ENCODE measurements at regions not wholly inside any gene's neighbourhood (a gene's known extent, or its start where the extent isn't known, plus 50 kb on each side); places are given as distances from the start of the nearest gene placed in this dataset.

GRCh38 chr20:62583424-62583920, 58.8 kb upstream of the SLCO4A1 start:
- H3K36me3 ChIP-seq, result no peaks in the 10 kb centered on the region
- H3K4me1 ChIP-seq, result peaks cover 15% of the 10 kb centered on the region
- DNase-seq, result no peak
- TF ChIP-seq, protein P1, sequence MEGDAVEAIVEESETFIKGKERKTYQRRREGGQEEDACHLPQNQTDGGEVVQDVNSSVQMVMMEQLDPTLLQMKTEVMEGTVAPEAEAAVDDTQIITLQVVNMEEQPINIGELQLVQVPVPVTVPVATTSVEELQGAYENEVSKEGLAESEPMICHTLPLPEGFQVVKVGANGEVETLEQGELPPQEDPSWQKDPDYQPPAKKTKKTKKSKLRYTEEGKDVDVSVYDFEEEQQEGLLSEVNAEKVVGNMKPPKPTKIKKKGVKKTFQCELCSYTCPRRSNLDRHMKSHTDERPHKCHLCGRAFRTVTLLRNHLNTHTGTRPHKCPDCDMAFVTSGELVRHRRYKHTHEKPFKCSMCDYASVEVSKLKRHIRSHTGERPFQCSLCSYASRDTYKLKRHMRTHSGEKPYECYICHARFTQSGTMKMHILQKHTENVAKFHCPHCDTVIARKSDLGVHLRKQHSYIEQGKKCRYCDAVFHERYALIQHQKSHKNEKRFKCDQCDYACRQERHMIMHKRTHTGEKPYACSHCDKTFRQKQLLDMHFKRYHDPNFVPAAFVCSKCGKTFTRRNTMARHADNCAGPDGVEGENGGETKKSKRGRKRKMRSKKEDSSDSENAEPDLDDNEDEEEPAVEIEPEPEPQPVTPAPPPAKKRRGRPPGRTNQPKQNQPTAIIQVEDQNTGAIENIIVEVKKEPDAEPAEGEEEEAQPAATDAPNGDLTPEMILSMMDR (IDR thresholded peaks at IDR 0.05; ENCODE audit: borderline replicate concordance), result no peak
- no peak overlapping the region for H3K4me3 ChIP-seq
- intact Hi-C loops (cut with micrococcal nuclease), result no loop called here
- peaks cover 84% of the 10 kb centered on the region for H3K27me3 ChIP-seq (ENCODE audit: low read depth)
- no peak overlapping the region for H3K27ac ChIP-seq (replicated peaks)
- no peaks in the 10 kb centered on the region for H3K9me3 ChIP-seq (replicated peaks)

- intact Hi-C loops (cut with micrococcal nuclease), result no loop called here
- Histone ChIP-seq H3K27ac (replicated peaks) (no peak overlapping the region), H3K36me3 (no peaks in the 10 kb centered on the region), H3K4me3 (no peak overlapping the region), H3K4me1 (peaks cover 15% of the 10 kb centered on the region), H3K9me3 (replicated peaks) (no peaks in the 10 kb centered on the region), H3K27me3 (ENCODE audit: low read depth) (peaks cover 92% of the 10 kb centered on the region)
- TF ChIP-seq, protein P1 (IDR thresholded peaks at IDR 0.05; ENCODE audit: borderline replicate concordance), result no peak
- no peak for DNase-seq
Measured at GRCh38 chr20:62584671-62585460, 57.4 kb upstream of the SLCO4A1 start.

DNA sequence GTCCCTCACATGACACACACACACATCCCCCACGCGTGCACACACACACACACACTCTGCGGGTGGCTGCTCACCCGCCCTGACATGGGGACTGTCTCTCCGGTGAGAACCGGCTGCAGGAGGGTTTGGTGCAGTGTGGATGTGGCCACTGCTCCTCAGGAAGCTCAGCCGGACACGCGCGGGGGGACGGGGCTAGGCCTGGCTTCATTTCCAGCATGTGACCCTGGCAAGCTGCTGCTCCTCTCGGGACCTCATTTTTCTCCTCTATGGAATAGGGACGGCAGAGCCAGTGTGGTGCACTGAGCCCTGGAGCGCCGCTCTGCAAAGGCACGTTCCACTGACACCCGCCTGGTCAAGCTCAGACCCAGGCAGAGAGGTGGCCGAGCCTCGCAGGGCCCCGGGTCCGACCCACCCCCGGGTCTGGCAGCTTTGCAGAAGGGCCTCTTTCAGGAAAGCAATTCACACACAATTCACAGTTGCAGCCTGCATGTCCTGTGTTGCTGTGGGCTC, 56.8 kb upstream of the SLCO4A1 start:
- Histone ChIP-seq H3K27me3 (ENCODE audit: low read depth) (peaks cover 92% of the 10 kb centered on the region), H3K9me3 (replicated peaks) (no peaks in the 10 kb centered on the region), H3K4me3 (no peak overlapping the region), H3K36me3 (no peaks in the 10 kb centered on the region), H3K27ac (replicated peaks) (no peak overlapping the region), H3K4me1 (peaks cover 18% of the 10 kb centered on the region)
- TF ChIP-seq, protein P1 (IDR thresholded peaks at IDR 0.05; ENCODE audit: borderline replicate concordance), result no peak
- intact Hi-C loops (cut with micrococcal nuclease), result no loop called here
- no peak for DNase-seq

DNA sequence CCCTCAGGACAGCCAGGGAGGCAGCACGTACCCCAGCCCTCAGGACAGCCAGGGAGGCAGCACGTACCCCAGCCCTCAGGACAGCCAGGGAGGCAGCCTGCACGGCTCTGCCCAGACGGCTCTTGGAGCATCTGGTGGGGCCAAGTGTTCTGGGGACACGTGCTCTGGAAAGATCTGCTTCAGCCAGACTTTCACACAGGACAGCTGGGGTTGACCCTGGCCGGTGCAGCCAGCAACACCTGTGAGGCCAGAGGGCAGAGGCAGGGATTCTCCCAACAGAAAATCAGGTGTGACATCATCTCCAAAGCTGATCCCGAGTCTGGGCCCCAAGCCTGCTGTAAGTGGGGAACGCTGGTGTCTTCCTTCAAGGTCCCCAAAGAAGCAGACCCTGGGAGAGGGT, 55.5 kb upstream of the SLCO4A1 start:
- TF ChIP-seq, protein P1 (IDR thresholded peaks at IDR 0.05; ENCODE audit: borderline replicate concordance), result no peak
- Histone ChIP-seq H3K9me3 (replicated peaks) (no peaks in the 10 kb centered on the region), H3K27me3 (ENCODE audit: low read depth) (peaks cover 90% of the 10 kb centered on the region), H3K4me3 (no peak overlapping the region), H3K4me1 (peaks cover 18% of the 10 kb centered on the region), H3K36me3 (no peaks in the 10 kb centered on the region), H3K27ac (replicated peaks) (no peak overlapping the region)
- no peak for DNase-seq
- intact Hi-C loops (cut with micrococcal nuclease), result no loop called here

DNA sequence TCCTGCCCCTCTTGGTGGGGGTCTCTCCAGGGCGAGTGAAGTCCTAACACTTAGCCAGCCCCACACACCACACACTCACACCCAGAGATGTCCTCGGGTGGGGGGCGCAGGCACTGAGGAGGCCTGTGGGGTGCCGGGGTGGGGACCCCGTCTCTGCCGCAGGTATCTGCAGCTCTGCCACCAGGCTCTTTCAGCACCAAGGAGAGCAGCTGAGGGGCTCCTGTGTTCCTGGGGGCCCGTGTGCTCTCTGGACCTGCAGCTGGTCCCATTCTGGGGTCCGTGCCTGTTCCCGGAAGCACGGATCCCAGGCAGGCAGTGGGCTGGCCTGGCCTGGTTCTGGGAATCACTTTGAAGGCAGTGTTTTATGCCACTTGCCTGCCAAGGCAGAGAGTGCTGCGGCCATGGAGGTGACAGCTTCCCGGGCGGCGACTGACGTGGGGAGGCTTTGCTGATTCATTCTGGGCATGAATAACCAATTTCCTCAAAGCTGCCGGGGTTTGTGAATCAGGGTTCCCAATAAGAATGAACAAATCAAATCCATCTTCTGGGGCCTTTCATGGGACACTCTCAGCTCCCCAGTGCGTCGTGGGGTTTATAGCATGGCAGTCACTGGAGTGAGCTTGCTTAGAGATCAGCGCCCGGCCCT, 54.4 kb upstream of the SLCO4A1 start:
- Histone ChIP-seq H3K4me3 (no peak overlapping the region), H3K27me3 (ENCODE audit: low read depth) (peaks cover 86% of the 10 kb centered on the region), H3K9me3 (replicated peaks) (no peaks in the 10 kb centered on the region), H3K36me3 (no peaks in the 10 kb centered on the region), H3K27ac (replicated peaks) (no peak overlapping the region), H3K4me1 (peaks cover 7% of the 10 kb centered on the region)
- no peak for DNase-seq
- TF ChIP-seq, protein P1 (IDR thresholded peaks at IDR 0.05; ENCODE audit: borderline replicate concordance), result no peak
- intact Hi-C loops (cut with micrococcal nuclease), result no loop called here
